GM03348 (cell line): ENCODE measurements at regions not wholly inside any gene's neighbourhood (a gene's known extent, or its start where the extent isn't known, plus 50 kb on each side); places are given as distances from the start of the nearest gene placed in this dataset.

Experiments
- DNase-seq: peaks from one replicate; pipeline ENCODE4 v3.0.0; 2012; ENCODE audit warnings: low spot score

- DNase-seq: no peak
Observed at GRCh38 chr9:87249029-87249428, 248.6 kb upstream of the DAPK1 start.

DNA sequence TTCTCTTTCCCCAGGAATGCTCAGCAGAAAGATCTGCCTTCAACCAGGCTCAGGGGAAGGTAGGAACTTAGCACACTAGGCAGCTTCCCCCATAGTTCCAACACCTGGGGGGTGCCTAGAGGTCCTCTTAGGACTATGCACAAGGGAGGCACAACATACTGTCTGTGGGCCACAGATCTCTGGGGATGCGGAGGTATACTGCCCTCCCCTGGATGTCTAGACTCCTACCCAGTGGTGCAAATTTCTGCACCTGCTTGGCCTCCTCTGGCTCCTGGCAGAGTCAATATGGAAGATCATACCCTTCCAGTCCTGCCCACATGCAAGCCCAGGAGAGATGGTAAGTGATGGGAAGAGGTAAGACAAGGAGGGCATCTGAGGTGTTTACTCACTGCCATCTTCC lies 247.5 kb upstream of the DAPK1 start:
- DNase-seq: no peak

DNA sequence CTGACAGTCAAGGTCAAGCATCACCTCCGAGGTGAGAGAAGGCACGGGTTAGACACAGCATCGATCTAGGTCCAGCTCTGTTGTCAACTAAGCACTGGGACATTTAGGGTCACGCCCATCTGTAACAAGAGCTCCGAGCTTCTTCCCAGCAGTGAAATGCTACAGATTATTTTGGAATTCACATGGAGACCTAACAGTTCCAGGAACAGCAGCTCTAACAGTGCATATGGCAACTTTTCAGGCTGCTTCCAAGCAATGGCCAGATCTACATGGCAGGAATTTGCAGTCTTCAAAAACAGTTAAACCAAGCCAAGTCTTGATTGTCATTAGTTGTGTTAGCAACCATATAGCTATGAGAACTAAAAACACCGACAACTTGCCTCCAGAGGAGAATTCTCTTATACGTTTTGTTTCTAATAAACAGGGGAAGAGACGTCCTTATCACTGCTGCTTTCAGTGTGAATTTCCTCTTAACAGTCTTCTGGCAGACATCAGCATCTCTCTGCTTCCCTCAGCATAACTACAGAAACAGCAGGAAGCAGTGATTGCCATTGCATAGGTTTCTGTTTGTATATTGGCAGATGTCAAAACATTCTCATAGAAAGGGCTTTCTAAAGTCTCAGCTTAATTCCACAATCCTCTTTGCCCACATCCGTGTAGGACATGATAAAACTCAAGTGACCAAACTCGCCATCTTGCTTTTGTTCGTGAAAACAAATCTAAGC lies 242.1 kb upstream of the DAPK1 start:
- DNase-seq: peak; percentile 41

DNA sequence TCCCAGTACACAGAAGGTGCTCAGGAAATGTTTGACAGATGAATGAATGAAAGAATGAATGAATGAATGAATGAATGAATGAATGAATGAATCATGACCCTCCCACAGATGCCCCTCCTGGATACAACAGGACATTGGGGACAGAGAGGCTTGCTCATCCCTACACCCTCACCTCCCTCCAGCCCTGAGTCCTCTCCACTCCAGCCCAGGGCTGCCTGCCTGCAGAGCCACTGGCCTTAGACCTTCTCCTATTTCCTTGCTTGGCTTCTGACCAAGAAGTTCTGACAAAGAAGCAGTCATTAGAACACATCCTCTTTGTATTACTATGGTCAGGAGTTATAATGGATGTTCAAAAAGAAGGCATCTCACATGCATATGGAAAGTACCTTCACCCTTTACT lies 240.7 kb upstream of the DAPK1 start:
- DNase-seq: no peak

DNA sequence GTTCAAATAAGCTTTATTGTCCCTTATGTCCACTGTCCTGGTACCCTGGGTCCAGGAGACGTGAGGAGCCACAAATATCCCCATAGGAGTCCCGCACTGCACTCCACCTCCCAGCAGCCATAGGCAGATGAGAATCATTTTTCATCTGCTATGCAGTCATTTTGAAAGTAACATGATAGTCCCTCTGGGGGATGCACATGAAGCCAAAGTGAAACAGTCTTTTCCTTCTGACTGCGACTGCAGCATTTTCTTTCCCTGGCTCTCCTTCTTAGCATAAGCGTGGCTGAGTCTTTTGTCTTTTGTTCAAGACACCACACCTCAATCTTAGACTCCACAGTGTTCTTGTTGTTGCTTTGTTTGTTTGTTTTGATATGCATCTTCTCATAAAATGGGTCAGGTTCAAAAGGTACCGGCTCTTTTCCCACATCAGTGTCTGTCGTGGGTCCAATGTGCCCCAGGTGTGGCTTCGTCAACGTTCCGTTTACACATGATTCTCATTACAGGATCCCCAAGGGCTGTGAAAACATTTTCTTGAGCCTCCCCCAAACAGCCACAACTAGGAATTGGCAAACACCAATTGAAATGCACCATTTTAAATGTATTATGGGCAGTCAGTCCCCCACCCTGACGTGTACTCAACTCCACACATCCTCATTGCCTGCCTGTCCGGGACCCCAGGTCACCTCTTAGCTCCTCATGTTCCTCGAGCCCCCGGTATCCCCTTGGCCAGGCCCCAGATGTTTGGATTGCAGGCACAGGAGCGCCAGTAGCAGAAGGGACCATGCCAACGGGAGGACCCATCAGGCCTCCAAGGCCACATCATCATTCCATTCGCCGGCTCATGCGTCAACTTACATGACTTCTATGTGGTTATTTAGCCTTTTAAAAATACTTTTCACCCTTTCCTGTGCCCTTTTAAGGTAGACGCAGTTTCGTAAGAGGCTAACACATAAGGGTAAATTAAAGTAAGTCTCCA lies 237.8 kb upstream of the DAPK1 start:
- DNase-seq: peak; percentile 35

DNA sequence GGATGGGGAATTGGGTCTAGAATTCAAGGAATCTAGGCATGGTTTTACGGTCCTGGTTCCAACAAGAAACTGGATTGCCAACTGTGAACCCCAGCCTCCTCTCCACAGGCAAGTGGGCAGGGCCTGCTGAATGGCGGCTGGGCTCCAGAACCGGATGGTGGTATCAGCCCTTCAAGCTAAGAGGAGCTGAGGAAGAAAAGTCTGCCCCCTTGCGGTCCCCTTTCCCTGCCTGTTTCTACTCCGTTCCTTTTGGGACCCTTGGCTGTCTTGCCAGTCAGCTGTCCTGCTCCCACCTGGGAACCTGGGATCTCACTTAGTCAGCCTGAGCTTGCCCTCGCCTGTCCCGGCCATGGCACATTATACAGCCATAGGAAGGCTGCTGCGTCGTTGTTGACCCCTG lies 234.4 kb upstream of the DAPK1 start:
- DNase-seq: no peak

DNA sequence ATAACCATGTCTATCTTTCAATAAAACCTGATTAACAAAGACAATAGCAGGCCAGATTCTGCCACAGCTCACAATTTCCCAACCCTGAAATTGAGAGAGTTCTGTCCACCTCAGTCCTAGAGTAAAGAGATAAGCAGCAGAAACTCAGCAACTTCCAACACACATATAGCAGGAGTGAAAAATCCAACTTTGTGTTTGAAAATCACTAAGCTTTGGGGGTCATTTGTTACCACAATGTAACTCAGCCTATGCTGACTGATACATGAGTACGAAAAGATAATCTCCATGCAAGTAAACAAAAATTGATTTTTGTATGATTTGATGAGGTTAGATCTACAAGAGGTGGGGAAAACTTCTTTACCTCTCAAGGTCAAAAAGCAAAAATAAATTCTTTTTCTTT lies 231.0 kb upstream of the DAPK1 start:
- DNase-seq: no peak

- peak; percentile 79 for DNase-seq
Observed at GRCh38 chr9:87267251-87268070, 230.2 kb upstream of the DAPK1 start.

GRCh38 chr9:87269296-87270176 lies 228.1 kb upstream of the DAPK1 start:
- DNase-seq: no peak

DNA sequence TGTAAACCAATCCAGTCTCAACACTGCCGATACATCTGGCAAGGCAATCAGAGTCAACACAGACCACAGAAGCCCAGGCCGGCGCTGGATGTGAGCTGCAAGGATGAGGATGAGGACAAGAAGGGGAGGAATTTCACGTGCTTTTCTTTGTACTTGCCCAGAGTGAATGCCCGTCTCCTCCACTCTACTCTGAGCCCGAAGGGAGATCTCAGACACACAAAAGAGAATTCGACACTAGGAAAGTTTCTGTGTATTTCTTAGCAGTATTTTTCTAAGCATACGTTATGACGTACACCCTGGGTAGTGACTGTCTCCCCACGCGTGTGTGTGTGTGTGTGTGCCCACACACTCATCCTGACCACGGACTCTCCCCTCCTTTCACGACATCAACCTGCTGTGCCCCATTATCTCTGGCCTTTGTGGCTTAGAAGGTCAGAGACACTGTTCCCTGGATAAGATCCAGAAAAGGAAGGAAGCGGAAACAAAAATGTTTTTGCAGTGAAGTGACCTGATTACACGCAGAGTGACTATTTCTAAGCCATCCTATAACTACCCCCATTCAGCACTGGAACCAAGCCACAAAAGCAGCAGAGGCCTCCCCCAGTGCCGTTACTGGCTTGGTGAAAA lies 227.3 kb upstream of the DAPK1 start:
- peak; percentile 48 for DNase-seq

DNA sequence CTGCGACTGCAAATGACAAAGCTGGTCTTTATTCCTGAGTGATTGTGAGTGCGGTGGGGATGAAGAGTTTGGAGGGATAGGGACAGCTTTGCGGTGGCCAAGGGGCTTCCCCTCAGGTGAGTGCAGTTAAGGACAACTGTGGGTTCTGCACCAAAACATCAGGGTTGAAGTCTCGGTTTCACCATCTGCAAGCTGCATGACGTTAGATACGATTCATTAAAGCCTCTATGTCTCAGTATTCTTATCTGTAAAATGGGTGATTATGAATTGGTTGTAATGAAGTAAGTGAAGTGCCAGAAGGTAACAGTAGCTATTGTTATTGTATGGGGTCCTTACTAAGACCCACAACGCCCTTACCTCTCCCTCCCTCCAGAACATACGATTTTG lies 226.8 kb upstream of the DAPK1 start:
- no peak for DNase-seq

- DNase-seq: peak; percentile 24
Observed at GRCh38 chr9:87271696-87272477, 225.8 kb upstream of the DAPK1 start.

DNA sequence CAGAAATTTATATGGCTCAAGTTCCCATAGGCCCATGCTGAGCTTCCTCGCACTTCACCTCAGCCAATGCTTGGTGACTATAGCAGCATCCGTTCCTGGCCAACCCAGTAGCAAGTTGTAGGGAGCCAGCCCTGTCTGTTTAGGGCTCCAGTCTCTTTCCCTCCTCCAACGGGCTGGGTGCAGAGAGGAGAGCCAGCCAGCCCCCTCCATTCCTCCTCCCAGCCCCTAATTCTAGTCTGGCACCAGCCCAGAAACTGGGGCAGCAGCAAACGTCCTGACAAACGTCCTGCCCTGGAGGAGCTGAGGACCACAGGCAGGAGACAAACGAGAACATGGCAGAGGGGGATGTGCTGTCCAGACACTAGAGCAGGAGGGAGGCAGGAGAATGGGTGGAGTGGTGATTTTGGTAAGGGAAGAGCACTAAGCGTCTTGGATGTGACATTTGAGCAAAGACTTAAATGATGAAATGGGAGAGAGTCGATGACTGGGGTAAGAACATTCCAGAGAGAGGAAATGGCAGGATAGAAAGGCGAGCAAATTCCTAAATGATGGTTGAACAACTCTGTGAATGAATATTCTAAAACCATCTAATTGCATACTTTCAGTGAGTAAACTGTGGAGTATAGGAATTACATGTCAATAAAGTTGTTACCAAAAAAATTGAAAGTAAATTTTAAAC lies 222.5 kb upstream of the DAPK1 start:
- peak; percentile 26 for DNase-seq

- peak; percentile 71 for DNase-seq
Observed at GRCh38 chr9:87276327-87276841, 221.3 kb upstream of the DAPK1 start.

DNA sequence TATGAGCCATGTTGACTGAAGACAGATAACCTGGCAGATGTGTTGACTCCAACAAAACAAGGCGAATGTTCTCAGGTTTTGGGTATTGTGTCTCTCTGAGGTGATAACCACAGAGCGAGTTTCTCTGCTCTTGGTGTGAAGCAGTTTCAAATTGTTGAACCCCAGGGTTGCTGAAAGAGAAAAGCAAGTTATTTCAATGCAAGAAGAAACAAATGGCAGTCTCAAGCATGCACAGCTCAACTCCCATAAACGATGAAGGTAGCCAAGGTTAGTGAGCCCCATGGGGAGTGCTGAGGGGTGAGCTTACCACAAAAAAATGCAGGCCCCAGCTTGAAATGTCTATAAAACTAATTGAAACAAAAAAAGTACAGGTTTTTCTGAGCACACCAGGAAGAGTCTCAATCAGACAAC lies 220.8 kb upstream of the DAPK1 start:
- peak; percentile 53 for DNase-seq

- no peak for DNase-seq
Observed at GRCh38 chr9:87277346-87277745, 220.3 kb upstream of the DAPK1 start.

DNA sequence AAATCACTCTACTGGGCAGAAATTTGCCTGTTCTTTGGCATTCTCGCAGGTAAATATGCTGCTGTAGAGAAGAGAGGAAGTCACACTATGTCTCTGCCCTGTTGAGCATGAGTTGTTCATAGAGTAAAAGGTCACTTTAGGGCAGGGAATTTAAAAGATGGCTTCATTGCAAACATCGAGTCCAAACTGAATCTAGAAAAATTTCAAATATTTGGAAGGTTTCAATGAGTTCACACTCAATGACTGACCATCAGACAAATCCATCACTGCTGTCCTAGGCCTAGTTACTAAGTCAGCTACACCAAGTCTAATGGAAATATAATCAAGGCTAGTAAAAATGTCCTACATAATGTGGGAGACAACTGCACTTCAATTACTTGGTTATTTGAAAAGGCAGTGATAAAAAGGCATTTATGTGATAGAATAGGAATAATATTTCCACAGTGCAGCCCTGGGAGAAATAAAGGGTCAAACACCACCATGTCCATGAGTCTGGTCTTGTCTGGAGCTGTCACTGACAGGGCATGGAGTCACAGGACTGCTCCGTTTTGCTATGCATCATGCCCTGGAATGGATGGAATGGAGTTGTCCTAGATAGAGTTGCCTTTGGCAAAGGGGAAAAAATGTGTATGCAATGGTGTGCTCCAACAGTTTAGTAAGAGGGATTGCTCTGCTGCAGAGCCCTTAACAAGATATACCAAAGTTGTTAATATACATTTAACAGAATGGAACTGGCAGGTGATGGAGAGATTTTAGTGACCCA lies 218.5 kb upstream of the DAPK1 start:
- DNase-seq: peak; percentile 31

GRCh38 chr9:87280421-87280820 lies 217.2 kb upstream of the DAPK1 start:
- no peak for DNase-seq
